Activated B cell treated with CpG ODN at 0.5 μM for 24 hours (primary cell): ENCODE measurements at regions not wholly inside any gene's neighbourhood (a gene's known extent, or its start where the extent isn't known, plus 50 kb on each side); places are given as distances from the start of the nearest gene placed in this dataset.

Experiments used
- ATAC-seq: fragments of 200-7000 bp; cut with Tn5 transposase; one replicate; pipeline ENCODE4 v1.10.0; 2021; ENCODE audit warnings: low read depth, mild to moderate bottlenecking, moderate library complexity
- CTCF ChIA-PET: fragments of 350-600 bp; sonication (Branson Sonifier 250); formaldehyde crosslinking; loops from one replicate; lab custom pipeline; 2021; ENCODE audit warnings: antibody characterized with exemption; lab: Charles Lee
- POLR2A ChIA-PET: fragments of 350-600 bp; sonication (Branson Sonifier 250); formaldehyde crosslinking; loops from one replicate; lab custom pipeline; 2021; ENCODE audit warnings: antibody characterized with exemption; lab: Charles Lee
- DNase-seq: peaks from one replicate; pipeline ENCODE4 v3.0.0; 2022
- H3K27ac Mint-ChIP-seq: one replicate; pipeline ENCODE4 v1.8.0; 2020; ENCODE audit warnings: mixed read lengths
- H3K27me3 Mint-ChIP-seq: one replicate; pipeline ENCODE4 v1.8.0; 2021; ENCODE audit warnings: mixed read lengths
- H3K36me3 Mint-ChIP-seq: one replicate; pipeline ENCODE4 v1.8.0; 2021; ENCODE audit warnings: low read depth, mixed read lengths
- H3K4me1 Mint-ChIP-seq: one replicate; pipeline ENCODE4 v1.8.0; 2021; ENCODE audit warnings: mixed read lengths
- H3K4me3 Mint-ChIP-seq: one replicate; pipeline ENCODE4 v1.8.0; 2020; ENCODE audit warnings: mild to moderate bottlenecking, mixed read lengths
- H3K9me3 Mint-ChIP-seq: one replicate; pipeline ENCODE4 v1.8.0; 2020; ENCODE audit warnings: mixed read lengths
- CTCF ChIP-seq: fragments of 200-600 bp; IDR thresholded peaks from one replicate; pipeline ENCODE4 v1.8.0; 2022; ENCODE audit warnings: antibody characterized with exemption, mild to moderate bottlenecking
- intact Hi-C: fragments of 100-400 bp; cut with micrococcal nuclease; formaldehyde crosslinking; loops from one replicate; pipeline ENCODE4 v1.15.1; 2024

GRCh38 chr4:24471486-24472160, 112.7 kb downstream of the DHX15 start:
- ChIA-PET POLR2A (no interaction called here), CTCF (no interaction called here)
- Mint-ChIP-seq H3K4me1 (peaks cover 35% of the 10 kb centered on the region), H3K27ac (no peak overlapping the region), H3K4me3 (peak overlapping the region; percentile 93), H3K9me3 (no peaks in the 10 kb centered on the region), H3K36me3 (no peaks in the 10 kb centered on the region), H3K27me3 (peaks cover 55% of the 10 kb centered on the region)
- intact Hi-C loops = loop anchor here (1.0 kb wide), 1 partner anchor 113 kb away; the partner anchor contains the start of gene DHX15
- ATAC-seq (no peak), DNase-seq (no peak)
- no peak for TF ChIP-seq CTCF

GRCh38 chr4:24470666-24471485, 113.5 kb downstream of the DHX15 start:
- no peak overlapping the region for H3K27ac Mint-ChIP-seq
- no peaks in the 10 kb centered on the region for H3K36me3 Mint-ChIP-seq
- ChIA-PET POLR2A (no interaction called here), CTCF (no interaction called here)
- H3K4me1 Mint-ChIP-seq = peaks cover 35% of the 10 kb centered on the region
- DNase-seq (peak; percentile 21), ATAC-seq (no peak)
- no peak for TF ChIP-seq CTCF
- no peaks in the 10 kb centered on the region for H3K9me3 Mint-ChIP-seq
- peak overlapping the region; percentile 93 for H3K4me3 Mint-ChIP-seq
- peaks cover 53% of the 10 kb centered on the region for H3K27me3 Mint-ChIP-seq
- intact Hi-C loops = no loop called here

GRCh38 chr4:24468071-24468470, 116.3 kb downstream of the DHX15 start:
- ChIA-PET POLR2A (no interaction called here), CTCF (no interaction called here)
- no peak for ATAC-seq
- TF ChIP-seq CTCF = no peak
- DNase-seq = no peak
- no peaks in the 10 kb centered on the region for H3K36me3 Mint-ChIP-seq
- H3K4me3 Mint-ChIP-seq = no peak overlapping the region
- H3K27me3 Mint-ChIP-seq = peaks cover 56% of the 10 kb centered on the region
- no peak overlapping the region for H3K27ac Mint-ChIP-seq
- H3K9me3 Mint-ChIP-seq = no peaks in the 10 kb centered on the region
- intact Hi-C loops = no loop called here
- peaks cover 28% of the 10 kb centered on the region for H3K4me1 Mint-ChIP-seq

GRCh38 chr4:24464566-24464965, 119.8 kb downstream of the DHX15 start:
- ChIA-PET POLR2A (no interaction called here), CTCF (no interaction called here)
- ATAC-seq = no peak
- TF ChIP-seq CTCF = no peak
- Mint-ChIP-seq H3K36me3 (no peaks in the 10 kb centered on the region), H3K9me3 (no peaks in the 10 kb centered on the region), H3K27ac (no peak overlapping the region), H3K4me1 (peaks cover 5% of the 10 kb centered on the region), H3K4me3 (no peak overlapping the region), H3K27me3 (peaks cover 49% of the 10 kb centered on the region)
- DNase-seq = no peak
- intact Hi-C loops = no loop called here

- POLR2A ChIA-PET = no interaction called here
- H3K36me3 Mint-ChIP-seq = no peaks in the 10 kb centered on the region
- no peaks in the 10 kb centered on the region for H3K4me1 Mint-ChIP-seq
- peaks cover 4% of the 10 kb centered on the region for H3K27me3 Mint-ChIP-seq
- H3K4me3 Mint-ChIP-seq = no peak overlapping the region
- no peak for DNase-seq
- intact Hi-C loops = no loop called here
- no peak for ATAC-seq
- TF ChIP-seq CTCF = no peak
- peaks cover 6% of the 10 kb centered on the region for H3K9me3 Mint-ChIP-seq
- no peak overlapping the region for H3K27ac Mint-ChIP-seq
- CTCF ChIA-PET = no interaction called here
Measured at GRCh38 chr4:24456431-24456830, 127.9 kb downstream of the DHX15 start.
